Stimulated activated CD4-positive, alpha-beta T cell treated with anti-CD3 and anti-CD28 coated beads, Interleukin-1b, Interleukin-23, amount 100 ng/mL, for 48 hours (primary cell): ENCODE measurements at regions not wholly inside any gene's neighbourhood (a gene's known extent, or its start where the extent isn't known, plus 50 kb on each side); places are given as distances from the start of the nearest gene placed in this dataset.
"Not testable (repeated sequence)": the region's sequence is repeated elsewhere in the genome, so short reads cannot be mapped to it uniquely, and the experiment has no call there.

Source experiments
- DNase-seq: peaks from one replicate; pipeline ENCODE4 v3.0.0-alpha.2; 2020

GRCh38 chr1:244326757-244327156 lies 125.0 kb downstream of the ADSS2 start:
- DNase-seq = no peak

GRCh38 chr1:244327533-244327932 lies 124.2 kb downstream of the ADSS2 start:
- no peak for DNase-seq

GRCh38 chr1:244328476-244328875 lies 123.2 kb downstream of the ADSS2 start:
- no peak for DNase-seq

DNA sequence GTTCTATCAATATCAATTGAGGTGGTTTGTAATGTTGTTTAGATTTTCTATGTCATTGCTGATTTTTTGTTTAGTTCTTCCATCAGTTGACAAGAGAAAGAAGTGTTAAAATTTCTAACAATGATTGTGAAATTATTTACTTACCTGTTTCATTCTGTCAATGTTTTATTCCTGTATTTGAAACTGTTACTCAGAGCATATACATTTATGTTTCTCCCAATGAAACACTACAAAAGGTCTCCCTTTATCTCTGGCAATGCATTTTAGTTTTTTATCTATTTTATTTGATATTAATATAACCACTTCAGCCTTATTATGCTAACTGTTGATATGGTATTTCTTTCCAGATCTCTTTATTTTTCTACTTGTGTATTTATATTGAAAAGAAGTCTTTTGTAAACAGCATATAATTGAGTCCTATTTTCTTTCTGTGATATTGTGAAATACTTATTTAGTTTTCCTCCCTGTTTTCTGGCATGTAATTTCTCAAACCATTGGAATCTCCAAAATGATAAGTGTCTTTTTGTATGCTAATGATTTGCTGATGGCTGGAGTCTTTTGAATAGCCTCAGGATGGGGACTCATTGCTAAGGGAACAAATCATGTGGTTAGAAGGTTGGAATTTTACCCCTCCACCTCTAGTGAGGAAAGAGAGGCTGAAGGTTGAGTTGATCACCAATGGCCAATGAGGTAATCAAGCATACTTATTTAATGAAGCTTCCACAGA lies 122.0 kb downstream of the ADSS2 start:
- no peak for DNase-seq

- no peak for DNase-seq
Observed at GRCh38 chr1:244330318-244330625, 121.4 kb downstream of the ADSS2 start.

DNA sequence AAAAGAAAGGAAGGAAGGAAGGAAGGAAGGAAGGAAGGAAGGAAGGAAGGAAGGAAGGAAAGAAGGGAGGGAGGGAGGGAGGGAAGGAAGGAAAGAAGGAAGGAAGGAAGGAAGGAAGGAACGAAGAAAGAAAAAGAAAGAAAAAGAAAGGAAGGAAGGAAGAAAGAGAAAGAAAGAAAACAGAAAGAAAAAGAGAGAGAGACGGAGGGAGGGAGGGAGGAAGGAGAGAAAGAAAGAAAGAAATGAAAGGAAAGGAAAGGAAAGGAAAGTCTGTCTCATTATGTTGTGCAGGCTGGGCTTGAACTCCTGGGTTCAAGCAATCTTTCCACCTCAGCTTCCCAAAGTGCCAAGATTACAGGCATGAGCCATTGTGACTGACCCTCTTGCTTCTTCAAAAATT lies 118.9 kb downstream of the ADSS2 start:
- not testable (repeated sequence) for DNase-seq

GRCh38 chr1:244334315-244334714 lies 117.4 kb downstream of the ADSS2 start:
- not testable (repeated sequence) for DNase-seq

GRCh38 chr1:244334842-244335241 lies 116.9 kb downstream of the ADSS2 start:
- not testable (repeated sequence) for DNase-seq

- DNase-seq = no peak
Observed at GRCh38 chr1:244335456-244335855, 116.3 kb downstream of the ADSS2 start.

- DNase-seq = no peak
Observed at GRCh38 chr1:244336232-244336899, 115.3 kb downstream of the ADSS2 start.

- DNase-seq = no peak
Observed at GRCh38 chr1:244337839-244338238, 113.9 kb downstream of the ADSS2 start.

- DNase-seq = no peak
Observed at GRCh38 chr1:244339073-244339692, 112.5 kb downstream of the ADSS2 start.

DNA sequence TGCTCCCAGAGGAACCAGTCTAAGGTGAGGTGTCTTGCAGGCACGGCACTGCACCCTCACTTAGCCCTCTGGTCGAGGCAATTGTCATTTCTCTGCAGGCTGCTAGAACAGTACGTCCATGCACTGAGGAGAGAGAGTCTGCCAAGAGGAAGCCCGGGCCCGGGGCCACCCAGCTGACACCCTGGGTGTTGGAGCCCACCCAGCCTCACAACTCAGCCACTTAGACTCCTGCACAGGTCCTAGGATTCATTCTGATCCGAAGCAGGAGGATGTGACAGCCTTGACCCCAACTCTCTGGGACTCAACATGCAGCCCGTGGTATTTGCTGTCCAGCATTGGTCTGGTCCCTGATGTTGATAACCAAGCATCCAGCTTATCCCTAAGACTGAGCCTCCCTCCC lies 111.9 kb downstream of the ADSS2 start:
- no peak for DNase-seq

- no peak for DNase-seq
Observed at GRCh38 chr1:244340396-244340795, 111.3 kb downstream of the ADSS2 start.

- peak; percentile 28 for DNase-seq
Observed at GRCh38 chr1:244341455-244342450, 110.0 kb downstream of the ADSS2 start.

- no peak for DNase-seq
Observed at GRCh38 chr1:244344001-244344400, 107.7 kb downstream of the ADSS2 start.

DNA sequence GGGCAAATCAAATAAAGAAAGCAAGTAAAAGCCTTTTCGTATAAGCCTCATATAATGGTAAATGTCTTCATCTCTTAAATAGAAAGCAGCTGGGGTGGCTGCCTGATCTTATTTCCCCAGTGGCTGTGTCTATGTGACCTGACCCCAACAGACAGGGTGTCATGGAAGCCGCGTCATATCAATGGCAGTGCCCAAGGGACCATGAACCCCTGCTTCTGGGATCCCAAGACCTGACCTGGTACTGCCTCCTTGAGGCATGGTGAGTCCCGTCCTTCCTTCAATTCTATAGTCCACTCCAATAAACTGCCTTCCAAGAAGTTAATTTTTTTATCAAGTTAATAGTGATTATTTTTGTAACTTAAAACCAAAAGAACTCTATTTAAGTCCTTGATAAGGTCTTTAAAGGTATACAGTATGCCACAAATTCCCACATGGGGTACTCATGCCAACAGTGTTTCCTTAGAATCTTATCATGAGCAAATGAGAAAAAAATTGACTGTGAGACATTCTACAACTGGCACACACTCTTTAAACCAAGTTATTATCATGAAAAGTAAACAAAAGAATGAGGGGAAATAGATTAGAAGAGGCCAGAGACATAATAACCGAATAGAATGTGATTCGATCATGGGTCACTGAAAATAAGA lies 104.6 kb downstream of the ADSS2 start:
- DNase-seq = no peak

GRCh38 chr1:244347942-244348341 lies 103.8 kb downstream of the ADSS2 start:
- DNase-seq = no peak

- no peak for DNase-seq
Observed at GRCh38 chr1:244349103-244349531, 102.6 kb downstream of the ADSS2 start.

- no peak for DNase-seq
Observed at GRCh38 chr1:244349581-244350001, 102.1 kb downstream of the ADSS2 start.

DNA sequence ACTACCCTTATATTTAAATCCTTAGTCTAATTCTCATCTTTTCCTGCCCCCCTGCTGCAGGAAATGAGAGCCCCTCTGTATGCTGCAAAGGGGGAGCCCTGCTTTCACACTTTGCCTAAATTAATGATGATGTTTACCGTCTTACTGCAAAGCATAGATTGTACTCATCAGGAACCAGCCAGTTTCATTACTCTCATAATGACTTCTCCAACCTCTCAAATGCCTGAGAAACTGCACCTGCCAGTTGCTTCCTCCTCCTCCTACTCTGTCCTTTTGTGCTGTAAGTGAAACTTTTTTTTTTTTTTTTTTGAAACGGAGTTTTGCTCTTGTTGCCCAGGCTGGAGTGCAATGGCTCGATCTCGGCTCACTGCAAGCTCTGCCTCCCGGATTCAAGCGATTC lies 101.7 kb downstream of the ADSS2 start:
- no peak for DNase-seq

GRCh38 chr1:244352156-244352830 lies 99.4 kb downstream of the ADSS2 start:
- no peak for DNase-seq
